GM12878 (cell line): ENCODE measurements at regions not wholly inside any gene's neighbourhood (a gene's known extent, or its start where the extent isn't known, plus 50 kb on each side); places are given as distances from the start of the nearest gene placed in this dataset.

Source experiments
- GABPA ChIP-seq: IDR thresholded peaks from 2 replicates; pipeline ENCODE4 v1.6.1; 2014; ENCODE audit warnings: antibody characterized with exemption, low read depth, mild to moderate bottlenecking, inconsistent platforms
- HDAC6 ChIP-seq: fragments of 200-600 bp; sonication (generic); IDR thresholded peaks from one replicate; pipeline ENCODE4 v1.8.0; 2017; ENCODE audit warnings: antibody characterized with exemption; ENCODE audit not compliant: unreplicated experiment
- IKZF2 ChIP-seq, 2 experiments: fragments of 450-650 bp; IDR thresholded peaks; 2 replicates each; pipeline ENCODE4 v1.6.1; 2017; ENCODE audit warnings: mild to moderate bottlenecking in 2 of 2, moderate library complexity in 2 of 2
- MEF2A ChIP-seq: IDR thresholded peaks from 2 replicates; pipeline ENCODE4 v1.6.1; 2011; ENCODE audit warnings: low read depth, mild to moderate bottlenecking, low read length, moderate library complexity; ENCODE audit not compliant: insufficient read depth
- YY1 ChIP-seq: IDR thresholded peaks from 2 replicates; pipeline ENCODE4 v1.6.1; 2011; ENCODE audit warnings: low read depth, mild to moderate bottlenecking, low read length
- TF ChIP-seq, protein P1 (sequence below): IDR thresholded peaks from 2 replicates; pipeline ENCODE4 v1.6.1; 2012; ENCODE audit warnings: low read depth, low read length, improper control_type of control experiment
- TF ChIP-seq, protein P2 (sequence below): fragments of 450-650 bp; conservative IDR thresholded peaks from 2 replicates; pipeline ENCODE4 v1.6.1; 2017; ENCODE audit warnings: mild to moderate bottlenecking, moderate library complexity
- TF ChIP-seq, protein P3 (sequence below): fragments of 450-650 bp; IDR thresholded peaks from 2 replicates; pipeline ENCODE4 v1.6.1; 2017; ENCODE audit warnings: antibody characterized with exemption, mild to moderate bottlenecking, moderate library complexity

DNA sequence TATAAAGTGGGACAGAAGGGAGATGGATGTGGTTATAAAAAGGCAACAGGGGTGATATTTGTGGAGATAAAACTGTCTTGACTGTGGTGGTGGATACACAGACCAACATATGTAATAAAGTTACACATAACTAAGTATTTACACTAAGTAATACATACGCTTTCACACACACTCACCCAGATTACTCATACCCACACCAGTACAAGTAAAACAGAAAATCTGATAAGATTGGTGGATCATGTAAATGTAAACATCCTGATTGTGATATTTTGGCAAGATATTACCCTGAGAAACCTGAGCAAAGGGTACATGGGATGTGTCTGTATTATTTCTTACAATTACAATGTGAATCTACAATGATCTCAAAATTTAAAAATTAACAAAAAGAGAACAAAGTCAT is 53.3 kb upstream of the SLIT3 start (continued):
- TF ChIP-seq, protein P1, sequence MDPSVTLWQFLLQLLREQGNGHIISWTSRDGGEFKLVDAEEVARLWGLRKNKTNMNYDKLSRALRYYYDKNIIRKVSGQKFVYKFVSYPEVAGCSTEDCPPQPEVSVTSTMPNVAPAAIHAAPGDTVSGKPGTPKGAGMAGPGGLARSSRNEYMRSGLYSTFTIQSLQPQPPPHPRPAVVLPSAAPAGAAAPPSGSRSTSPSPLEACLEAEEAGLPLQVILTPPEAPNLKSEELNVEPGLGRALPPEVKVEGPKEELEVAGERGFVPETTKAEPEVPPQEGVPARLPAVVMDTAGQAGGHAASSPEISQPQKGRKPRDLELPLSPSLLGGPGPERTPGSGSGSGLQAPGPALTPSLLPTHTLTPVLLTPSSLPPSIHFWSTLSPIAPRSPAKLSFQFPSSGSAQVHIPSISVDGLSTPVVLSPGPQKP, result no peak
- TF ChIP-seq, protein P2, sequence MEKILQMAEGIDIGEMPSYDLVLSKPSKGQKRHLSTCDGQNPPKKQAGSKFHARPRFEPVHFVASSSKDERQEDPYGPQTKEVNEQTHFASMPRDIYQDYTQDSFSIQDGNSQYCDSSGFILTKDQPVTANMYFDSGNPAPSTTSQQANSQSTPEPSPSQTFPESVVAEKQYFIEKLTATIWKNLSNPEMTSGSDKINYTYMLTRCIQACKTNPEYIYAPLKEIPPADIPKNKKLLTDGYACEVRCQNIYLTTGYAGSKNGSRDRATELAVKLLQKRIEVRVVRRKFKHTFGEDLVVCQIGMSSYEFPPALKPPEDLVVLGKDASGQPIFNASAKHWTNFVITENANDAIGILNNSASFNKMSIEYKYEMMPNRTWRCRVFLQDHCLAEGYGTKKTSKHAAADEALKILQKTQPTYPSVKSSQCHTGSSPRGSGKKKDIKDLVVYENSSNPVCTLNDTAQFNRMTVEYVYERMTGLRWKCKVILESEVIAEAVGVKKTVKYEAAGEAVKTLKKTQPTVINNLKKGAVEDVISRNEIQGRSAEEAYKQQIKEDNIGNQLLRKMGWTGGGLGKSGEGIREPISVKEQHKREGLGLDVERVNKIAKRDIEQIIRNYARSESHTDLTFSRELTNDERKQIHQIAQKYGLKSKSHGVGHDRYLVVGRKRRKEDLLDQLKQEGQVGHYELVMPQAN, result no peak
- TF ChIP-seq IKZF2 (IDR thresholded peaks at IDR 0.05), result no peak
- no peak for TF ChIP-seq YY1
- no peak for TF ChIP-seq GABPA
- TF ChIP-seq, protein P3, sequence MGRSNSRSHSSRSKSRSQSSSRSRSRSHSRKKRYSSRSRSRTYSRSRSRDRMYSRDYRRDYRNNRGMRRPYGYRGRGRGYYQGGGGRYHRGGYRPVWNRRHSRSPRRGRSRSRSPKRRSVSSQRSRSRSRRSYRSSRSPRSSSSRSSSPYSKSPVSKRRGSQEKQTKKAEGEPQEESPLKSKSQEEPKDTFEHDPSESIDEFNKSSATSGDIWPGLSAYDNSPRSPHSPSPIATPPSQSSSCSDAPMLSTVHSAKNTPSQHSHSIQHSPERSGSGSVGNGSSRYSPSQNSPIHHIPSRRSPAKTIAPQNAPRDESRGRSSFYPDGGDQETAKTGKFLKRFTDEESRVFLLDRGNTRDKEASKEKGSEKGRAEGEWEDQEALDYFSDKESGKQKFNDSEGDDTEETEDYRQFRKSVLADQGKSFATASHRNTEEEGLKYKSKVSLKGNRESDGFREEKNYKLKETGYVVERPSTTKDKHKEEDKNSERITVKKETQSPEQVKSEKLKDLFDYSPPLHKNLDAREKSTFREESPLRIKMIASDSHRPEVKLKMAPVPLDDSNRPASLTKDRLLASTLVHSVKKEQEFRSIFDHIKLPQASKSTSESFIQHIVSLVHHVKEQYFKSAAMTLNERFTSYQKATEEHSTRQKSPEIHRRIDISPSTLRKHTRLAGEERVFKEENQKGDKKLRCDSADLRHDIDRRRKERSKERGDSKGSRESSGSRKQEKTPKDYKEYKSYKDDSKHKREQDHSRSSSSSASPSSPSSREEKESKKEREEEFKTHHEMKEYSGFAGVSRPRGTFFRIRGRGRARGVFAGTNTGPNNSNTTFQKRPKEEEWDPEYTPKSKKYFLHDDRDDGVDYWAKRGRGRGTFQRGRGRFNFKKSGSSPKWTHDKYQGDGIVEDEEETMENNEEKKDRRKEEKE, result no peak
- no peak for TF ChIP-seq MEF2A
- no peak for TF ChIP-seq HDAC6
